Progenitor cell of endocrine pancreas (in vitro differentiated cells): ENCODE measurements at regions not wholly inside any gene's neighbourhood (a gene's known extent, or its start where the extent isn't known, plus 50 kb on each side); places are given as distances from the start of the nearest gene placed in this dataset.

Experiments
- DNase-seq: peaks from one replicate; pipeline ENCODE4 v3.0.0; 2021; ENCODE audit warnings: low spot score; ENCODE audit not compliant: unreplicated experiment
- H3K27ac Mint-ChIP-seq: 2 replicates; pipeline ENCODE4 v1.8.0; 2021; ENCODE audit warnings: mild to moderate bottlenecking, moderate library complexity, mixed read lengths
- H3K27me3 Mint-ChIP-seq: 2 replicates; pipeline ENCODE4 v1.8.0; 2021; ENCODE audit warnings: mixed read lengths
- H3K36me3 Mint-ChIP-seq: 2 replicates; pipeline ENCODE4 v1.8.0; 2022; ENCODE audit warnings: mixed read lengths; ENCODE audit not compliant: insufficient read depth
- H3K4me1 Mint-ChIP-seq: 2 replicates; pipeline ENCODE4 v1.8.0; 2021; ENCODE audit warnings: low read depth, mixed read lengths
- H3K4me3 Mint-ChIP-seq: 2 replicates; pipeline ENCODE4 v1.8.0; 2021; ENCODE audit warnings: low read depth, mild to moderate bottlenecking, moderate library complexity, mixed read lengths
- H3K9me3 Mint-ChIP-seq: 2 replicates; pipeline ENCODE4 v1.8.0; 2021; ENCODE audit warnings: low read depth, mixed read lengths
- TF ChIP-seq, protein P1 (sequence below): fragments of 200-600 bp; sonication (generic); IDR thresholded peaks from one replicate; pipeline ENCODE4 v1.5.0; 2021; ENCODE audit warnings: antibody characterized with exemption, mild to moderate bottlenecking; ENCODE audit not compliant: unreplicated experiment

DNA sequence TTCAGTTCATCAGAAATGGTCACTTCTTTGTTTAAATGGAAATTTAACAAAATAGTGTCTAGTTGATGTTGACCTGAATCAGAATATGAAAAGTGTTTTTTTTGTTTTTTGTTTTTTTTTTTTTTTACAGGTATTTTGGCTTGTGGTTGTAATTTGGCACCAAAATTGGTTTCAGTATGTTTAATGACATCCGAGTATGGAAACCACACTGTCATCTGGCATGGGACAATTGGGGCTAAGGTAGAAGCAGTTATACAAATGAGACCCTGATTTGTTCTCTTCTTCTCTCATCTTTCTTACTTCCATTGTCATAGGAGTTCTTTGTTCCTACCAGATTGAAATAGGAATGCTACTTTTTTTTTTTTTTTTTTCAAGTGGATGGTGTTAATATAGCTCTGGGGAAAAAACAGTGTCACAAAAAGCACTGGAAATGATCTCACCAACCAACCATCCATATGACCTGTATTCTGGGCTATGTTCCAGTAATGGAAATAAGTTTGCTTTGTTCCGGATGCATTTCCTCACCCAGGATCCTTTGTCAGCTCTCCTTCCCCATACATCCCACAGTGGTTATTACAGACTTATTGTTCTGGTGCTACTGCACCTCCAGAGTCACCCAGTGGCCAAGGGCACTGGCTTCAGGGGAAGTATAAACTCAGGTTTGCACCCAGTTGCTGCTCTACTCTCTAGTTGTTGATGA, 95.8 kb downstream of the ATXN3L start:
- Mint-ChIP-seq H3K4me1 (peaks cover 10% of the 10 kb centered on the region), H3K36me3 (no peaks in the 10 kb centered on the region), H3K27me3 (no peaks in the 10 kb centered on the region), H3K9me3 (peaks cover 38% of the 10 kb centered on the region), H3K4me3 (no peak overlapping the region), H3K27ac (no peak overlapping the region)
- TF ChIP-seq, protein P1, sequence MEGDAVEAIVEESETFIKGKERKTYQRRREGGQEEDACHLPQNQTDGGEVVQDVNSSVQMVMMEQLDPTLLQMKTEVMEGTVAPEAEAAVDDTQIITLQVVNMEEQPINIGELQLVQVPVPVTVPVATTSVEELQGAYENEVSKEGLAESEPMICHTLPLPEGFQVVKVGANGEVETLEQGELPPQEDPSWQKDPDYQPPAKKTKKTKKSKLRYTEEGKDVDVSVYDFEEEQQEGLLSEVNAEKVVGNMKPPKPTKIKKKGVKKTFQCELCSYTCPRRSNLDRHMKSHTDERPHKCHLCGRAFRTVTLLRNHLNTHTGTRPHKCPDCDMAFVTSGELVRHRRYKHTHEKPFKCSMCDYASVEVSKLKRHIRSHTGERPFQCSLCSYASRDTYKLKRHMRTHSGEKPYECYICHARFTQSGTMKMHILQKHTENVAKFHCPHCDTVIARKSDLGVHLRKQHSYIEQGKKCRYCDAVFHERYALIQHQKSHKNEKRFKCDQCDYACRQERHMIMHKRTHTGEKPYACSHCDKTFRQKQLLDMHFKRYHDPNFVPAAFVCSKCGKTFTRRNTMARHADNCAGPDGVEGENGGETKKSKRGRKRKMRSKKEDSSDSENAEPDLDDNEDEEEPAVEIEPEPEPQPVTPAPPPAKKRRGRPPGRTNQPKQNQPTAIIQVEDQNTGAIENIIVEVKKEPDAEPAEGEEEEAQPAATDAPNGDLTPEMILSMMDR = no peak
- no peak for DNase-seq

DNA sequence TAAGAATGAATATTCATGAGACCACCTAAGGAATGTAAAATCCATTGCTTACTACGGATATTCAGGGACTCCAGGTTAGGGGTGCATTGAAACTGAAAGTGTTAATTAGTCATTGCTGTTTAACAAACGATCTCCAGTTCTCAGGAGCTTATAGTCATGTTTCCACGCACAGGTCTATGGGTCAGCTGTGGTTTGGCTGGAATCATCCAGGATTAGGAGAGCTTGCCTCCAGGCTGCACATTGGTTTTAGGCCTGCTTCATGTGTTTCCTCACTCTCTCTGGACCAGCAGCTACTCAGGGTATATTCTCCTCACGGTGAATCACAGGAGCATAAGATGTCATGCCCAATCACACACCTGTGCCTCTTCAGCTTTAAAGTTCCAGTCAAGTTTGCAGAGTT, 98.9 kb downstream of the ATXN3L start:
- Mint-ChIP-seq H3K9me3 (peaks cover 36% of the 10 kb centered on the region), H3K4me3 (no peak overlapping the region), H3K27me3 (no peaks in the 10 kb centered on the region), H3K4me1 (peaks cover 10% of the 10 kb centered on the region), H3K27ac (no peak overlapping the region), H3K36me3 (no peaks in the 10 kb centered on the region)
- TF ChIP-seq, protein P1 = no peak
- DNase-seq = no peak

DNA sequence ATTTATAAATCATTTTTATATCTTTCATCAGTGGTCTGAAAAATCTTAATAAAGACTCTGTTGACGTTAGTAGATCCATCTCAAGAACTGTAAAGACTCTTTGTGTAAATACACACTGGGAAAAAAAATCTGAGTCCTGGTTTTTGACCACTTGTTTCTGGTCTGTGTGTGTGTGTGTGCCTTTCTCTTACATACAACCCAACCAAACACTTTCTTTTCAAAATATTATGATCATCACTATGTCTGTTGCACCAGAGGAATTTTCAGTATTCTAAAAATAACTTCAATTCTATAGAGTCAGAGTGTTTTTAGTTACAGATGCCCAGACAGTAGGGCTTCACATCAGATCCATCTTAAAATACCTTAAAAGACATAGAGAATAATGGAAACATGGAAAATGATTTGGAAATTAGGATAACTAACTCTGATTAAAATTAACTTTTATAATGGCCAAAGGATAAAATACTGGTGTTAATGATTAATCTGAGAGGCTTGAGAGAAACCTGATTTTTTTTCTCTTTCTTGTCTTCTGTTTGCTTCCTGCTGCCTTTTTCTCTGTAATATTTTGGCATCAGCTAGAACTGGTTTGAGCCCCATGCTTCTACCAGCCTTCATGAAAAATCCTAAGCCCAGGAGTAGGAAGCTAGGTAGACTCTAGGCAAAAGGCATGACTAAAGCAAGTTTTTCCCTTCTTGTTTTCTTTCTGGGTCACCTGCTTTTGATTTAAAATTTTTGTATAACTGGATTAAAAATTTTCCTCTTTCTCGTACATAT, 99.7 kb downstream of the ATXN3L start:
- Mint-ChIP-seq H3K4me3 (no peak overlapping the region), H3K27ac (no peak overlapping the region), H3K27me3 (no peaks in the 10 kb centered on the region), H3K36me3 (no peaks in the 10 kb centered on the region), H3K9me3 (peaks cover 35% of the 10 kb centered on the region), H3K4me1 (peaks cover 10% of the 10 kb centered on the region)
- no peak for DNase-seq
- TF ChIP-seq, protein P1 = no peak

- TF ChIP-seq, protein P1 = no peak
- Mint-ChIP-seq H3K27ac (no peak overlapping the region), H3K36me3 (no peaks in the 10 kb centered on the region), H3K27me3 (no peaks in the 10 kb centered on the region), H3K4me1 (peaks cover 10% of the 10 kb centered on the region), H3K4me3 (no peak overlapping the region), H3K9me3 (peaks cover 28% of the 10 kb centered on the region)
- no peak for DNase-seq
These were observed 101.1 kb downstream of the ATXN3L start for GRCh38 chrX:13218758-13219157.

DNA sequence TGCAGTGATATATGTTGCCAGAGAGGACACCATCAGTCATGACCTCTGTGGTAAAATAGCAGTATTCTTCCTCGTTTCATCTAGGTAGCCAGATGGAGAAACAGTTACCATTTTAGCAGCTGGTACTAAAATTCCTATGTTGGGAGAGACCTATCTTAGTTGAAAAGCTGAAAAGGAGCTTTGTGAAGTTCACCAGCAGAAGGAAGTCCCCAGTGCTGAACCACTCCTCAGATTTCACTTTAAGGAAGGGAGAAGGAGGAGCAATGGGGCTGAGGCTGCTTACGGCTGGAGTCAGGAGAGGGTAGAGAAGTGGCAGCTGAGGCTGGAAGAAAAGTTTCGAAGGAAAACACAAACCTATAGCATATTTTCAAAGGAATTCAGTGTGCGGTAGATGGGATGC, 103.7 kb downstream of the ATXN3L start:
- no peaks in the 10 kb centered on the region for H3K36me3 Mint-ChIP-seq
- TF ChIP-seq, protein P1 = no peak
- DNase-seq = no peak
- H3K27ac Mint-ChIP-seq = no peak overlapping the region
- H3K4me1 Mint-ChIP-seq = peaks cover 10% of the 10 kb centered on the region
- peaks cover 18% of the 10 kb centered on the region for H3K9me3 Mint-ChIP-seq
- no peaks in the 10 kb centered on the region for H3K27me3 Mint-ChIP-seq
- H3K4me3 Mint-ChIP-seq = no peak overlapping the region
